GM12878 (cell line): ENCODE measurements at regions not wholly inside any gene's neighbourhood (a gene's known extent, or its start where the extent isn't known, plus 50 kb on each side); places are given as distances from the start of the nearest gene placed in this dataset.

ENCODE experiments used
- ATAC-seq: fragments of 200-7000 bp; cut with Tn5 transposase; 3 replicates; pipeline ENCODE4 v1.9.1; 2020; ENCODE audit warnings: mild to moderate bottlenecking, moderate library complexity
- BruUV-seq: library from RNA; stranded (reverse); fragments of 400-500 nt; replicated peaks from 2 replicates; lab custom pipeline; 2021; lab: Mats Ljungman, UMichigan
- CTCF ChIA-PET: fragments of 300-600 bp; sonication (Branson Sonifier 250); formaldehyde crosslinking; extraction: SDS; loops from one replicate; lab custom pipeline; 2021; ENCODE audit warnings: inconsistent platforms; lab: Yijun Ruan, JAX
- POLR2A ChIA-PET: fragments of 350-600 bp; formaldehyde crosslinking; extraction: SDS; loops from one replicate; lab custom pipeline; 2021; ENCODE audit warnings: inconsistent platforms; lab: Charles Lee
- RAD21 ChIA-PET: fragments of 300-600 bp; sonication (Branson Sonifier 250); formaldehyde crosslinking; loops from one replicate; lab custom pipeline; 2023; ENCODE audit warnings: antibody characterized with exemption; ENCODE audit not compliant: unreplicated experiment; lab: Charles Lee
- SMC1A ChIA-PET: fragments of 300-600 bp; sonication (Branson Sonifier 250); formaldehyde crosslinking; loops from one replicate; lab custom pipeline; 2023; ENCODE audit not compliant: unreplicated experiment, uncharacterized antibody; lab: Charles Lee
- DNase-seq: peaks from one replicate; pipeline ENCODE4 v3.0.0-alpha.2; 2011; ENCODE audit warnings: low read depth, low spot score
- FAIRE-seq: peaks from 3 replicates; lab custom pipeline; 2011; peaks lifted over from hg19 to GRCh38; lab: Jason Lieb, UNC
- H2AFZ ChIP-seq: 2 replicates; pipeline ENCODE4 v1.6.0; 2011; ENCODE audit warnings: low read depth, low read length, control low read depth; ENCODE audit not compliant: control insufficient read depth
- H3K27ac ChIP-seq: 2 replicates; pipeline ENCODE4 v1.5.1; 2011; ENCODE audit warnings: control low read depth; ENCODE audit not compliant: control insufficient read depth, insufficient read depth
- H3K27me3 ChIP-seq, 2 experiments: replicated peaks in 1 of 2; 2 replicates each; pipeline versions ENCODE4 v1.6.0 to v1.6.1; 2011; ENCODE audit warnings: low read length in 1 of 2; ENCODE audit not compliant: control insufficient read depth in 2 of 2, insufficient read depth in 2 of 2
- H3K36me3 ChIP-seq, 2 experiments: 2 replicates each; pipeline ENCODE4 v1.5.1; 2011; ENCODE audit warnings: low read length in 1 of 2; ENCODE audit not compliant: control insufficient read depth in 2 of 2, insufficient read depth in 2 of 2
- H3K4me1 ChIP-seq: 2 replicates; pipeline ENCODE4 v1.6.1; 2011; ENCODE audit warnings: mild to moderate bottlenecking, low read length, moderate library complexity, mixed read lengths; ENCODE audit not compliant: control insufficient read depth, insufficient read depth
- H3K4me2 ChIP-seq: 2 replicates; pipeline ENCODE4 v1.6.0; 2011; ENCODE audit warnings: control low read depth; ENCODE audit not compliant: control insufficient read depth, insufficient read depth
- H3K4me3 ChIP-seq: fragments of 200-600 bp; sonication (generic); 2 replicates; pipeline ENCODE4 v1.5.1; 2016
- H3K79me2 ChIP-seq: 2 replicates; pipeline ENCODE4 v1.6.0; 2011; ENCODE audit warnings: low read length; ENCODE audit not compliant: control insufficient read depth, insufficient read depth
- H3K9ac ChIP-seq: 2 replicates; pipeline ENCODE4 v1.8.0; 2011; ENCODE audit warnings: low read length, control low read depth, mixed read lengths; ENCODE audit not compliant: control insufficient read depth, insufficient read depth
- H3K9me3 ChIP-seq: replicated peaks from 3 replicates; pipeline ENCODE4 v1.5.1; 2011; ENCODE audit warnings: mild to moderate bottlenecking, low read length; ENCODE audit not compliant: control insufficient read depth, insufficient read depth
- H4K20me1 ChIP-seq: 2 replicates; pipeline ENCODE4 v1.6.0; 2011; ENCODE audit not compliant: control insufficient read depth, insufficient read depth
- FOXM1 ChIP-seq: IDR thresholded peaks from 2 replicates; pipeline ENCODE4 v1.6.1; 2012; ENCODE audit warnings: low read depth, mild to moderate bottlenecking, inconsistent platforms, low read length, moderate library complexity
- SKIL ChIP-seq: fragments of 450-650 bp; IDR thresholded peaks from 2 replicates; pipeline ENCODE4 v1.6.1; 2017; ENCODE audit warnings: mild to moderate bottlenecking, low read depth, inconsistent platforms; ENCODE audit not compliant: poor library complexity, severe bottlenecking
- WGBS: methylation state at CpG from one replicate; pipeline ENCODE4 v1.1.6; 2016; ENCODE audit warnings: low lambda C conversion rate; ENCODE audit not compliant: insufficient replicate concordance, insufficient coverage; ENCODE audit errors: missing lambda C conversion rate; 5-methylcytosine and 5-hydroxymethylcytosine counted together
- in situ Hi-C: fragments of 300-500 bp; cut with MboI; formaldehyde crosslinking; loops from 9 replicates; pipeline ENCODE4 v1.14.3; 2018; ENCODE audit warnings: mixed read lengths
- intact Hi-C: fragments of 100-400 bp; cut with micrococcal nuclease; formaldehyde crosslinking; loops from one replicate; pipeline ENCODE4 v1.14.2; 2022; ENCODE audit not compliant: unreplicated experiment
- TF ChIP-seq, protein P1 (sequence below): IDR thresholded peaks from 2 replicates; pipeline ENCODE4 v1.6.1; 2012; ENCODE audit warnings: low read depth, low read length, improper control_type of control experiment

DNA sequence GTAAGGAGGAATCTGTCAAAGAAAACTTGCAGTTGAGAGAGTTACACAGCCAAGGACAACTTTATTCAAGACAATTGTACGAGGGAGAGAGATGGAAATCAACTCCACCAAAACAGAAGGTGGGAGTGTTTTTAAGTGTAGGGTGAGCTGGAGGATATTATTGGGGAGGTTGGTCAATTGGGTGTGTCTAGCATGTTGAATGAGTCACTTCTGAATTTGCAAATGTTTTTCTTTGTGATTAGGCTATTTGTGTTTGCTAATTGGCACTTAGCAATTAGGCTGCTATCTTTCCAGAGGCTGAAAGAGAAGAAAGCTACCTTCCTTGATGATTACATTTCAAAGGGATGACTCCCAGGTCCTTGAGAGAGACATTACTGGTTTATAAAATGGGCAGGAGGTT lies 441.1 kb downstream of the MEI4 start:
- DNase-seq, result no peak
- Histone ChIP-seq H3K9me3 (no peaks in the 10 kb centered on the region), H4K20me1 (no peaks in the 10 kb centered on the region), H3K79me2 (no peaks in the 10 kb centered on the region), H3K4me1 (no peaks in the 10 kb centered on the region), H3K27ac (no peak overlapping the region), H3K27me3 (no peaks in the 10 kb centered on the region), H3K9ac (no peak overlapping the region), H3K4me2 (no peak overlapping the region), H3K4me3 (no peak overlapping the region), H2AFZ (no peak overlapping the region), H3K36me3 (no peaks in the 10 kb centered on the region)
- SMC1A ChIA-PET, result no interaction called here
- BruUV-seq, result no TSS peak
- ATAC-seq, result no peak
- no peak for TF ChIP-seq FOXM1
- CTCF ChIA-PET, result no interaction called here
- POLR2A ChIA-PET, result no interaction called here
- intact Hi-C loops (no loop called here), in situ Hi-C loops (no loop called here)
- WGBS, result 0% methylated on average over 1 of the region's 1 CpG
- RAD21 ChIA-PET, result no interaction called here
- no peak for FAIRE-seq

DNA sequence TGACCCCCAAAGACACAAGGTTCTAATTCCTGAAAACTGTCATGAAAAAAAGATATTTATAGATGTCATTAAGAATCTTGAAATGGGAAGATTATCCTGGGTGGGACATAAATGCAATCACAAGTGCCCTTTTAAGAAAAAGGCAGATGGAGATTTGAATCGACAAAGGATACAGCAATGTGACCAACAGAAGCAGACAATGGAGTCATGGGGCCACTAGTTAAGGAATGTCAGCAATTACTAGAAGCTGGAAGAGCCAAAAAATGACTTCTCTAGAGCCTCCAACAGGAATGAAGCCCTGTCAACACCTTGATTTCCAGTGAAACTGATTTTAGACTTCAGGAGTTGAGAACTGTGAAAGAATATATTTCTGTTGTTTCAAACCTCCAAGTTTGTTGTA lies 448.5 kb downstream of the MEI4 start:
- no peak overlapping the region for H3K9ac ChIP-seq
- H4K20me1 ChIP-seq, result no peaks in the 10 kb centered on the region
- FAIRE-seq (no peak), ATAC-seq (no peak), DNase-seq (no peak)
- WGBS, result 38% methylated on average over 1 of the region's 1 CpG
- no peaks in the 10 kb centered on the region for H3K79me2 ChIP-seq
- no peak overlapping the region for H3K4me2 ChIP-seq
- TF ChIP-seq SKIL, result no peak
- TF ChIP-seq, protein P1, sequence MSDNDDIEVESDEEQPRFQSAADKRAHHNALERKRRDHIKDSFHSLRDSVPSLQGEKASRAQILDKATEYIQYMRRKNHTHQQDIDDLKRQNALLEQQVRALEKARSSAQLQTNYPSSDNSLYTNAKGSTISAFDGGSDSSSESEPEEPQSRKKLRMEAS, result no peak
- POLR2A ChIA-PET, result no interaction called here
- no peak overlapping the region for H2AFZ ChIP-seq
- no peak overlapping the region for H3K27ac ChIP-seq
- no peak overlapping the region for H3K4me3 ChIP-seq
- intact Hi-C loops, result no loop called here
- no TSS peak for BruUV-seq
- no peaks in the 10 kb centered on the region for H3K27me3 ChIP-seq
- CTCF ChIA-PET, result no interaction called here
- no peaks in the 10 kb centered on the region for H3K4me1 ChIP-seq
- SMC1A ChIA-PET, result no interaction called here
- no peaks in the 10 kb centered on the region for H3K36me3 ChIP-seq
- no peaks in the 10 kb centered on the region for H3K9me3 ChIP-seq
- RAD21 ChIA-PET, result no interaction called here
- in situ Hi-C loops, result no loop called here
